GM12875 (cell line): ENCODE measurements at regions not wholly inside any gene's neighbourhood (a gene's known extent, or its start where the extent isn't known, plus 50 kb on each side); places are given as distances from the start of the nearest gene placed in this dataset.
"Not testable (repeated sequence)": the region's sequence is repeated elsewhere in the genome, so short reads cannot be mapped to it uniquely, and the experiment has no call there.

ENCODE experiments used
- H3K4me3 ChIP-seq: one replicate; pipeline ENCODE4 v1.5.1; 2011; ENCODE audit warnings: low read depth, low read length, control low read depth
- TF ChIP-seq, protein P1 (sequence below): IDR thresholded peaks from 2 replicates; pipeline ENCODE4 v1.5.1; 2011; ENCODE audit warnings: low read depth, mild to moderate bottlenecking, control low read depth, inconsistent platforms, low read length, moderate library complexity, borderline replicate concordance; ENCODE audit not compliant: insufficient read depth

GRCh38 chr5:10021248-10021647 is 228.4 kb downstream of the ATPSCKMT start:
- TF ChIP-seq, protein P1, sequence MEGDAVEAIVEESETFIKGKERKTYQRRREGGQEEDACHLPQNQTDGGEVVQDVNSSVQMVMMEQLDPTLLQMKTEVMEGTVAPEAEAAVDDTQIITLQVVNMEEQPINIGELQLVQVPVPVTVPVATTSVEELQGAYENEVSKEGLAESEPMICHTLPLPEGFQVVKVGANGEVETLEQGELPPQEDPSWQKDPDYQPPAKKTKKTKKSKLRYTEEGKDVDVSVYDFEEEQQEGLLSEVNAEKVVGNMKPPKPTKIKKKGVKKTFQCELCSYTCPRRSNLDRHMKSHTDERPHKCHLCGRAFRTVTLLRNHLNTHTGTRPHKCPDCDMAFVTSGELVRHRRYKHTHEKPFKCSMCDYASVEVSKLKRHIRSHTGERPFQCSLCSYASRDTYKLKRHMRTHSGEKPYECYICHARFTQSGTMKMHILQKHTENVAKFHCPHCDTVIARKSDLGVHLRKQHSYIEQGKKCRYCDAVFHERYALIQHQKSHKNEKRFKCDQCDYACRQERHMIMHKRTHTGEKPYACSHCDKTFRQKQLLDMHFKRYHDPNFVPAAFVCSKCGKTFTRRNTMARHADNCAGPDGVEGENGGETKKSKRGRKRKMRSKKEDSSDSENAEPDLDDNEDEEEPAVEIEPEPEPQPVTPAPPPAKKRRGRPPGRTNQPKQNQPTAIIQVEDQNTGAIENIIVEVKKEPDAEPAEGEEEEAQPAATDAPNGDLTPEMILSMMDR, result no peak
- H3K4me3 ChIP-seq, result no peak overlapping the region

DNA sequence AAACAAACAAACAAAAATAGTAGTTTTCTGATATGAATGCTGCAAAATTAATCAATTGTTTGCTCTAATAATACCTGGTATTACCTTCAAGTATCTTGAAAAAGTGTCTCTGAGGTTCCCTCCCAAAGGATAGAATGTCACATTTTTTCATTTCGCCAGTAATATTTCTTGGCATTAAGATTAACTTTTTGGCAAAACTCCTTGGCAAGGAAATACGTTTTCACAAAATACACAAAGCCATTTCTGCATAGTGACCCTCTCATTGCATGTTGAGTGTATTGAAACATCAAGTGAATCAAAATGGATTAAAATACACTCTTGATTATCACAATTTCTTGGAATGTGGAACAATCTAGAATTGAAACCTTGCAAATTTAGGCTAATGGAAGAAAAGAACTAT is 230.5 kb downstream of the ATPSCKMT start:
- H3K4me3 ChIP-seq, result no peak overlapping the region
- TF ChIP-seq, protein P1, result no peak

DNA sequence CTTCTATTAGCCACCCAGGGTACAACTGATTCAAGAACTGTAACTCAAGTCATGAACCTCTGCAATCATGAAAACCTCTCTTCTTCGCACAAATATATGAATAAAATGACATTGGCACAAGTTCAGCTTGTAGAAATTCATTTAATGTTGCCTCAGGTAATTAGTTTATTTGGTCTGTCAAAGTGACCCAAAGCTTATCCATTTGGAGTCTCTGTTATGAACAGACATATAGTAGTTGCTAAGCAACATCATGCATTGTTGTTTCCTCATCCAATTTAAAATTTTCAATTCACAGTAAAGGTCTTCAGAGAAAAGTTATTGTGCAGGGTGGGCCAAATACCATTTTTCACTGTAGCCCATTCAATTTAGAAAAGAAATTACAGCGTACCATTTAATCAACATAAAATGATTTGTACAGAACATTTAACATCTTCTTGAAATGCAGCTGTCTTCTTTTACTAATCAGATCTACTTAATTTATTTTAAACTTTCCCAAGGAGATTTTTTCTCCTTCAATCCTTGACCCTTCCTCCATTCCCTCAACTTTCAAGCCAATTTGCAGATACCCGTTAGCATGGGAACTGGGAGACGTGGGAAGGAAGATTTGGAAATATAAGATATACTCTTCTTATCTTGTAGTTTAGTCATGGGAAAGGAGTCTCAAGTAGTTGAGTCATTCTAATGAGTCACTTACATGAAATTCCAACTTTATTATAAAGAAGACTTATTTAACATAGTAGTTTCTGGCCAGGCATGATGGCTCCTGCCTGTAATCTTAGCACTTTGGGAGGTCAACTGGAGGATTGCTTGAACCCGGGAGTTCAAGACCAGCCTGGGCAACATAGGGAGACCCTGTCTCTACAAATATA is 231.3 kb downstream of the ATPSCKMT start:
- no peak overlapping the region for H3K4me3 ChIP-seq
- TF ChIP-seq, protein P1, result no peak

GRCh38 chr5:10017786-10018185 is 231.9 kb downstream of the ATPSCKMT start:
- TF ChIP-seq, protein P1, result no peak
- H3K4me3 ChIP-seq, result no peak overlapping the region

- not testable (repeated sequence) for H3K4me3 ChIP-seq
Observed at GRCh38 chr5:10016559-10016958, 233.1 kb downstream of the ATPSCKMT start.

DNA sequence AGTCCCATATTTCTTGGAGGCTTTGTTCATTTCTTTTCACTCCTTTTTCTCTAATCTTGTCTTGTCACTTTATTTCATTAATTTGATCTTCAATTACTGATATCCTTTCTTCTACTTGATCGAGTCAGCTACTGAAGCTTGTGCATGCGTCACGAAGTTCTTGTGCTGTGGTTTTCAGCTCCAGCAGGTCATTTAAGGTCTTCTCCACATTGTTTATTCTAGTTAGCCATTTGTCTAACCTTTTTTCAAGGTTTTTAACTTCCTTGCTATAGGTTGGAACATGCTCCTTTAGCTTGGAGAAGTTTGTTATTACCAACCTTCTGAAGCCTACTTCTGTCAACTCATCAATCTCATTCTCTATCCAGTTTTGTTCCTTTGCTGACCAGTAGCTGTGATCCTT is 234.0 kb downstream of the ATPSCKMT start:
- H3K4me3 ChIP-seq, result not testable (repeated sequence)

DNA sequence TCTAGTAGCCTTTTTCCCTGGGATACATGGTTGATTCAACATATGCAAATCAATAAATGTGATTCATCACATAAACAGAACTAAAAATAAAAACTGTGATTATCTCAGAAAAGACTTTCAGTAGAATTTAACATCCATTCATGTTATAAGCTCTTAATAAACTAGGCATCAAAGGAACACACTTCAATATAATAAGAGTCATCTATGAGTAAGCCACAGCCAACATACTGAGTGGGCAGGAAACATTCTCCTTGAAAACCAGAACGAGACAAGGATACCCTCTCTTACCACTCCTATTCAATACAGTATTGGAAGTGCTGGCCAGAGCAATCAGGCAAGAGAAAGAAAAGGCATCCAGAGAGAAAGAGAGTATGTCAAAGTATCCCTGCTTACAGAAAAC is 239.9 kb downstream of the ATPSCKMT start:
- H3K4me3 ChIP-seq, result no peak overlapping the region
- TF ChIP-seq, protein P1, result no peak

DNA sequence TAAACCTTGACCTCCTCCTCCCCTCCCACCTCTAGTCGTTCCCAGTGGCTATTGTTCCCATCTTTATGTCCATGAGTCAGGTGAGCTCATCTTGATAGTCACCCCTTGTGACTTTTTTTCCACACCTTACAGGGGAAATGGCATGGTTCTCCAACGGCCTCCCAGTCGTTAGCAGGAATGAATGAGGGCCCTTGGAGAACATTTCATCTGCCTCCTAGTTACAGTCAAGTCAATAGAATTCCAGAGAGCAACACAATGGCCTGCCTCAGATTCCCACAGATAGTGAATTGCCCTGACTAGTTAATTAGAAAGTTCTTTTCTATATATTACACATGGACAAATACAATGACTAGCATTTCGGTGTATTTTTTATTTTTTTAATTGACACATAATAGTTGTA is 262.6 kb downstream of the ATPSCKMT start:
- H3K4me3 ChIP-seq, result no peak overlapping the region
- TF ChIP-seq, protein P1, result no peak
